ENCODE measurements at regions not wholly inside any gene's neighbourhood (a gene's known extent, or its start where the extent isn't known, plus 50 kb on each side); places are given as distances from the start of the nearest gene placed in this dataset.

GRCh38 chr5:28369418-28369817 is 1331.0 kb upstream of the CDH9 start:
- no peaks in the 10 kb centered on the region for H3K27me3 Mint-ChIP-seq (ENCODE audit: unreplicated experiment)
- no peaks in the 10 kb centered on the region for H3K36me3 Mint-ChIP-seq (ENCODE audit: insufficient read depth, unreplicated experiment)
- intact Hi-C loops (cut with micrococcal nuclease; ENCODE audit: unreplicated experiment) = no loop called here
- CTCF ChIA-PET = no interaction called here
- no TSS peak for BruUV-seq (replicated peaks)
- no peak overlapping the region for H3K27ac Mint-ChIP-seq (ENCODE audit: unreplicated experiment)
- H3K9me3 Mint-ChIP-seq (ENCODE audit: low read depth, unreplicated experiment) = peaks cover 6% of the 10 kb centered on the region
- no peak for TF ChIP-seq CTCF (IDR thresholded peaks at IDR 0.05; ENCODE audit: unreplicated experiment)
- no peak for DNase-seq
- no peak overlapping the region for H3K4me3 Mint-ChIP-seq (ENCODE audit: low read depth, unreplicated experiment)
- peaks cover 8% of the 10 kb centered on the region for H3K4me1 Mint-ChIP-seq (ENCODE audit: low read depth, unreplicated experiment)

GRCh38 chr5:28355831-28356230 is 1317.4 kb upstream of the CDH9 start:
- H3K36me3 Mint-ChIP-seq (ENCODE audit: insufficient read depth, unreplicated experiment) = no peaks in the 10 kb centered on the region
- TF ChIP-seq CTCF (IDR thresholded peaks at IDR 0.05; ENCODE audit: unreplicated experiment) = no peak
- H3K4me3 Mint-ChIP-seq (ENCODE audit: low read depth, unreplicated experiment) = no peak overlapping the region
- BruUV-seq (replicated peaks) = no TSS peak
- H3K9me3 Mint-ChIP-seq (ENCODE audit: low read depth, unreplicated experiment) = peaks cover 4% of the 10 kb centered on the region
- H3K4me1 Mint-ChIP-seq (ENCODE audit: low read depth, unreplicated experiment) = no peaks in the 10 kb centered on the region
- CTCF ChIA-PET = interaction anchor here (0.5 kb wide), 1 partner anchor 1363 kb away, joined by 4 read pairs; no protein-coding TSS in a partner anchor
- no peak overlapping the region for H3K27ac Mint-ChIP-seq (ENCODE audit: unreplicated experiment)
- no peak for DNase-seq
- H3K27me3 Mint-ChIP-seq (ENCODE audit: unreplicated experiment) = no peaks in the 10 kb centered on the region
- intact Hi-C loops (cut with micrococcal nuclease; ENCODE audit: unreplicated experiment) = no loop called here

- DNase-seq = no peak
- no TSS peak for BruUV-seq (replicated peaks)
- CTCF ChIA-PET = no interaction called here
- no peaks in the 10 kb centered on the region for H3K27me3 Mint-ChIP-seq (ENCODE audit: unreplicated experiment)
- intact Hi-C loops (cut with micrococcal nuclease; ENCODE audit: unreplicated experiment) = loop anchor here (5.0 kb wide), 1 partner anchor 126 kb away; no protein-coding TSS in a partner anchor
- no peak overlapping the region for H3K4me3 Mint-ChIP-seq (ENCODE audit: low read depth, unreplicated experiment)
- no peaks in the 10 kb centered on the region for H3K36me3 Mint-ChIP-seq (ENCODE audit: insufficient read depth, unreplicated experiment)
- TF ChIP-seq CTCF (IDR thresholded peaks at IDR 0.05; ENCODE audit: unreplicated experiment) = no peak
- H3K4me1 Mint-ChIP-seq (ENCODE audit: low read depth, unreplicated experiment) = no peaks in the 10 kb centered on the region
- H3K27ac Mint-ChIP-seq (ENCODE audit: unreplicated experiment) = no peak overlapping the region
- H3K9me3 Mint-ChIP-seq (ENCODE audit: low read depth, unreplicated experiment) = peaks cover 10% of the 10 kb centered on the region
Measured at GRCh38 chr5:28346696-28347095, 1308.3 kb upstream of the CDH9 start.

GRCh38 chr5:28344836-28345433 is 1306.5 kb upstream of the CDH9 start:
- DNase-seq = peak; percentile 13
- Mint-ChIP-seq H3K27ac (ENCODE audit: unreplicated experiment) (no peak overlapping the region), H3K4me3 (ENCODE audit: low read depth, unreplicated experiment) (no peak overlapping the region), H3K27me3 (ENCODE audit: unreplicated experiment) (no peaks in the 10 kb centered on the region), H3K4me1 (ENCODE audit: low read depth, unreplicated experiment) (no peaks in the 10 kb centered on the region), H3K9me3 (ENCODE audit: low read depth, unreplicated experiment) (peaks cover 8% of the 10 kb centered on the region), H3K36me3 (ENCODE audit: insufficient read depth, unreplicated experiment) (no peaks in the 10 kb centered on the region)
- intact Hi-C loops (cut with micrococcal nuclease; ENCODE audit: unreplicated experiment) = loop anchor here (2.0 to 5.0 kb wide), 2 partner anchors 127 to 422 kb away; no protein-coding TSS in a partner anchor
- no TSS peak for BruUV-seq (replicated peaks)
- TF ChIP-seq CTCF (IDR thresholded peaks at IDR 0.05; ENCODE audit: unreplicated experiment) = peak; percentile 12
- CTCF ChIA-PET = no interaction called here
